ENCODE measurements at regions not wholly inside any gene's neighbourhood (a gene's known extent, or its start where the extent isn't known, plus 50 kb on each side); places are given as distances from the start of the nearest gene placed in this dataset.

DNA sequence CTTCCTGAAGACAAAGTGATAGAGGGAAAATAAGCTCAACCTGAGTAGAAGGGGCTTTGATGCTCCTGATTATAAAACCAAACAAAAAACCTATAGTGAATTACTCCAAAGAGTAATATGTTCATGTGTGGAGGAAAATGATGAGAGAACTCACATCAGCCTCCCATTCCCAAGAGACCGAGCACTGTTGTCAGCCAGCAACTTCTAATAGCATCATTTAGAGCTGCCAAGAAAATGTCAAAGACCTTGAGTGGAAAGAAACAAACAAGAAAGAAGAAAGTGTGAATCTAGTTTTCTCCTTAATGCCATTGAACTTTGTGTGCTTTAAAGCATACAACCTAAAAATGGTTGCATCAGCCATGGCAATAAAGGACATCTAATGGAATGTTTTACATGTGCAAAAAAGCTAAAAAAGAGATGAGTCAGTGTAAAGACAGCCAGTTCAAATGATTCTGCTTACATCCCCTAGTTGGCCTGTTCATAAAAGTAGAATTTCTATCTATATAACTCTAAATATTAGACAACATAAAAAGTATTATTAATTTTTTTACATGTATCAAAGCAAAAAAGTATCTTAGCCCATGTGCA is 1066.2 kb downstream of the TDRD15 start:
- Histone ChIP-seq H3K9me3 (replicated peaks) (no peaks in the 10 kb centered on the region), H3K4me3 (no peak overlapping the region), H3K4me1 (replicated peaks) (no peaks in the 10 kb centered on the region), H3K36me3 (no peaks in the 10 kb centered on the region), H3K27me3 (replicated peaks) (no peaks in the 10 kb centered on the region), H3K27ac (no peak overlapping the region)
- no peak for DNase-seq (ENCODE audit: low read depth in 1 of 2, low spot score in 2 of 2)

DNA sequence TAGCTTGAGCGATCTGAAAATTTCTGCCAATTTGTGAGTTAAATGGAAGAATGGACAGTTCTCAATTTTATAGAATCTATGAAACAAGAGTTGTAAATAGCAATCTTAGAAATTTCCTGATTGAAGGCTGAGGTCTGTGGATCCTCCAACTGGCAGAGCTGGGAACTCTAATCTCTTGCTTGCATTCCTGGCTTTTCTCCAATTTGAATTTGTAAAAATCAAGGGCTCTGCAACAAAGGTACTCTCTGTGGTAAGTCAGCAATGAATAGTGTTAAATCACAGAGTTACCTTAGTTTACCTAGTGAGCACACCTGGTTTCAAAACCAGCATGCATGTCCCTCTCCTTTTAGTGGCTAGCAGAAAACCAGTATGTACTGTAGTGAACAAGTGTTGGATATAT is 1070.5 kb downstream of the TDRD15 start:
- Histone ChIP-seq H3K4me1 (replicated peaks) (no peaks in the 10 kb centered on the region), H3K36me3 (no peaks in the 10 kb centered on the region), H3K27me3 (replicated peaks) (no peaks in the 10 kb centered on the region), H3K9me3 (replicated peaks) (no peaks in the 10 kb centered on the region), H3K27ac (no peak overlapping the region), H3K4me3 (no peak overlapping the region)
- no peak for DNase-seq (ENCODE audit: low read depth in 1 of 2, low spot score in 2 of 2)

DNA sequence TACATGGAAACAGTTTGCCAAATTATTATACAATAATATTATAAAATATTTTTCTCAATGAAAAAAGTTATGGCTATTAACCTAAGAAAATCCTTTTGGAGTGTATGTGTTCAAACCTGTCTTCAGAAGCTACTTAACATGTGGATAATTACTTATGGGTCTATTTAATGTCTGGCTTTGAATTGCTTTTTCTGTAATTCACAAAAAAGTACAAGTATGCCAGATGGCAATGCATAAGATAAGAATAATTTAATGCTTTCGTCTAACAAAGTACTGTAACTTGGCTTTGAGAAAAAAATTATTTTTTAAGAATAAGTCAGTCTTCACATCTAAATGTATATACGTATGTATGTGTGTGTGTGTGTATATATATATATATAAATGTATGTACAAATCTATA is 1073.0 kb downstream of the TDRD15 start:
- Histone ChIP-seq H3K27me3 (replicated peaks) (no peaks in the 10 kb centered on the region), H3K27ac (no peak overlapping the region), H3K36me3 (no peaks in the 10 kb centered on the region), H3K4me3 (no peak overlapping the region), H3K4me1 (replicated peaks) (no peaks in the 10 kb centered on the region), H3K9me3 (replicated peaks) (no peaks in the 10 kb centered on the region)
- no peak for DNase-seq (ENCODE audit: low read depth in 1 of 2, low spot score in 2 of 2)

DNA sequence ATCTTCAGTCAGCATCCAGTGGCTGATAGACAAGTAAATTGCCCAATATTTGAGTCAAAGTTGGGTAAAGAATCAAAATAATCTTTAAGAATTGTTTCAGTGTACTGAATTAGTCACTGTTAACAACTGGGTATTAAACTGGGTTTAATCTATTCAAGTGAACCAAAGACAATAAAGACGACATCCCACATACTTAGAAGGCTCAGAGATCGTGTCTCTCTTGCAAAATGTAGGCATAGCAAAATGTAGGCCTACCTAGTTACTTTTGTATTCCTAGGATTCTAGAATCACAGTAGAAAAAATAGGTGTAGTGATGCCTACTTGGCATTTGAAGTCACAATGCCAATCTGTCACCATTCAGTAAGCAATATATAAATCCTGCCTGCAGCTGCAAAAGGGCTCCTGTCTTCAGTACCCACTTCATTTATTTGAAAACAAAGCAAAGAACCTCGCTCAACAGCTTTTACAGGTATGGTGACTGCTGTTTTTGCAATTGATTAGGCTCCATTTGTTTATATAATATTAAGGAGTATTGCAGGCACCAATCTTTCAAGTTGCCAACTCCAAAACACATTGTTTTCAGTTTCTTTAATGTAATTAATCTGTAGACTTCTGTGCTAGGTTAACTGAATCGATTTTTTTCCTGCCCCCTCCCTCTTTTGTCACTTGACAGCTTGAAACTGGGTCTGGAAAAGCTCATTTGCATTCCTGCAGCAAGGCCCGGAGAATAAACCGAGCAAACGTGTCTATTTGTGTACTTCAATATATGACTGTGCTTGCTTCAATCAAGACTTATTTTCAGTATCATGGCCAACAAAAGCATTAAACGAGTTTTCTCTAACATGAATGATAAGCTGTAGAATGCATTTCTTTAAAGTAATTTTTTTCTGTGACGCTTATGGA is 1074.9 kb downstream of the TDRD15 start:
- H3K4me3 ChIP-seq = no peak overlapping the region
- no peaks in the 10 kb centered on the region for H3K36me3 ChIP-seq
- no peaks in the 10 kb centered on the region for H3K4me1 ChIP-seq (replicated peaks)
- H3K27ac ChIP-seq = no peak overlapping the region
- no peak for DNase-seq (ENCODE audit: low read depth in 1 of 2, low spot score in 2 of 2)
- no peaks in the 10 kb centered on the region for H3K9me3 ChIP-seq (replicated peaks)
- H3K27me3 ChIP-seq (replicated peaks) = no peaks in the 10 kb centered on the region

DNA sequence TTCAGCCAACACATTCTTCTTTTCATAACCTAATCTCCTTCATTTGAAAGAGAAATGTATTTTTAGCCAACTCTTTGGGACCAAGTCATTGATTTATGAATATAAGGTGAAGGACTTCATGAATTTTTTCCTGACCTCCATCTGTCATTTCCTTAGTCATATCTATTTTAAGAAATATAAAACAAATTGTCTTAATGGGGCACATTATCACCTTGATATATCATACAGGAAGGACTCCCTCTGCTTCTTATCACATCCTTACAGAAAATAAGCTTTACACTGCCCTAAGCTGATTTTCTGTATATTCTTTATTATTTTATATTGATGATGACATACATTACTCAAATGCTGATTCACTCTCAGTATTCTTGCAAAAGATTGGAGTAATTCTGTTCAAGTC is 1076.2 kb downstream of the TDRD15 start:
- Histone ChIP-seq H3K36me3 (no peaks in the 10 kb centered on the region), H3K27me3 (replicated peaks) (no peaks in the 10 kb centered on the region)

DNA sequence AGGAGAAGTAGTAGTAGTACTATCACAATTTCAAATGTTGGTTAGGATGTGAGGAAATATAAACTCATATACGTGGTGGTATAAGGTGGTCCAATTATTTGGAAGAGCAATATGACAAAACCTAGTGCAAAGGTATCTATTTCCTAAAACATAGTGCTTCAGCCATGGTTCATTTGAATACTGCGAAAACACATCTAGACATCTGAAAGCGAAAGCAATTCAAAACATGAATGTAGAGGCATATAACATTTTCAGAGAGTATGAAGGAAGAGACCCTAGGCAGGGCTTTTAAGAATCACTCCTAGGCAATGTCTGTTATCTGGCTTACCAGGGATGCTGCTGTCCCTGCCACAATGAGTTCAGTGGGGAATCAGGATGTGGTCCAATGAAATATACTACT is 1085.8 kb downstream of the TDRD15 start:
- no peak overlapping the region for H3K4me3 ChIP-seq
- no peaks in the 10 kb centered on the region for H3K36me3 ChIP-seq
- H3K27ac ChIP-seq = no peak overlapping the region
- no peaks in the 10 kb centered on the region for H3K27me3 ChIP-seq (replicated peaks)
- DNase-seq (ENCODE audit: low read depth in 1 of 2, low spot score in 2 of 2) = no peak
- H3K9me3 ChIP-seq (replicated peaks) = no peaks in the 10 kb centered on the region
- H3K4me1 ChIP-seq (replicated peaks) = no peaks in the 10 kb centered on the region

More for the DNA sequence above, 1076.2 kb downstream of the TDRD15 start:
- Histone ChIP-seq H3K27ac (no peak overlapping the region), H3K4me3 (no peak overlapping the region), H3K4me1 (replicated peaks) (no peaks in the 10 kb centered on the region), H3K9me3 (replicated peaks) (no peaks in the 10 kb centered on the region)
- no peak for DNase-seq (ENCODE audit: low read depth in 1 of 2, low spot score in 2 of 2)

DNA sequence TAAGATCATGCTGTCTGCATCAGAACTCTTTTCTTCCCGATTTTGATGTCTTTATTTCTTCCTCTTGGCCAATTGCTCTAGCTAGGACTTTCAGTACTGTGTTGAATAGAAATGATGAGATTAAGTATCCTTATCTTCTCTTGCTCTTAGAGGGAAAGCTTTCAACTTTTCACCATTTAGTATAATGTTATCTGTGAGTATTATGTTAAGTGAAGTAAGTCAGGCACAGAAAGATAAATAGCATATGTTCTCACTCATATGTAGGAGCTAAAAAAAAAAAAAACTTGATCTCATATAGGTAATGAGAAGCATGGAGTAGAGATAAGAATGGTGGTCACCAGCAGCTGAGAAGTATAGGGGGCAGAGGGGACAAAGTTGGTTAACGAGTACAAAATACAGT is 1089.5 kb downstream of the TDRD15 start:
- Histone ChIP-seq H3K4me1 (replicated peaks) (no peaks in the 10 kb centered on the region), H3K27me3 (replicated peaks) (no peaks in the 10 kb centered on the region), H3K4me3 (no peak overlapping the region), H3K36me3 (no peaks in the 10 kb centered on the region), H3K27ac (no peak overlapping the region), H3K9me3 (replicated peaks) (no peaks in the 10 kb centered on the region)
- no peak for DNase-seq (ENCODE audit: low read depth in 1 of 2, low spot score in 2 of 2)

DNA sequence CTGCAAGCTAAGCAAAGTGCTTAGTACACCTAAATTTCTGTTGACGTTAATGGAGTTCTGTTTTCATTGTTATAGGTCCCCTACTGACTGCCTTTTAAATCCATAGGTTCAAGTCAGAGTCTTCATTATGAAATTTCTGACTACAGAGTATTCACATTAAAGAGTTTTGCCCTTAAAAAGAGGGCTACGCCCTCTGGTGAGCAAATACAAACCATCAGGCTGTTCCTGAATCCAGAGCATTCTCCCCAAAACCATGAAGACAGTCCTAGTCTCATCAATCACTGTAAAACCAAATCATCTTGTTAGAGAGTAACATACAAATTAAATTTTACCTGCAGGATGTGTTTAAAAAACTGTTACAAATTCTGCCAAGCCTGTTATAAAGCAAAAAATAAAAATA is 1091.7 kb downstream of the TDRD15 start:
- Histone ChIP-seq H3K4me3 (no peak overlapping the region), H3K4me1 (replicated peaks) (no peaks in the 10 kb centered on the region), H3K36me3 (no peaks in the 10 kb centered on the region)

DNA sequence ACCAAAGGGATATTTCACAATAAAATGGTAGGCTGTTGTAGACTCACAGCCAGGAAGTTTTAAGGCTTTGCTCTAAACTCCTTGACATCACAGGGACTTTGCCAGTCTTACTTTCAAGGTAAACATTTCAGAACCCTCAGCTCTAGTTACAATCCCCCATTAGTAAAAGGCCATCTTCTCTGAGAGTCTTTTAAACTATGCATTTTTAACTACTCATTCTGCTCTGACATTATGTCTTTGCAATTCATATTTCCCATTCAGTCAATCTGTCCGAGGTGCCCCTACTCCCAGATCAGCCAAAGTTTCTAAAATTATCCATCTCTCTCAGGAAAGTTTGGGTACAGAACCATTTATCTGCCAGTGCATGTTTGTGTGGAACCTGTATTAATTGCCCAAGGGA is 1094.1 kb downstream of the TDRD15 start:
- H3K4me3 ChIP-seq = no peak overlapping the region
- no peaks in the 10 kb centered on the region for H3K9me3 ChIP-seq (replicated peaks)
- no peaks in the 10 kb centered on the region for H3K4me1 ChIP-seq (replicated peaks)
- DNase-seq (ENCODE audit: low read depth in 1 of 2, low spot score in 2 of 2) = no peak
- H3K36me3 ChIP-seq = no peaks in the 10 kb centered on the region
- H3K27ac ChIP-seq = no peak overlapping the region
- H3K27me3 ChIP-seq (replicated peaks) = no peaks in the 10 kb centered on the region

More for the DNA sequence above, 1091.7 kb downstream of the TDRD15 start:
- Histone ChIP-seq H3K9me3 (replicated peaks) (no peaks in the 10 kb centered on the region), H3K27ac (no peak overlapping the region), H3K27me3 (replicated peaks) (no peaks in the 10 kb centered on the region)
- DNase-seq (ENCODE audit: low read depth in 1 of 2, low spot score in 2 of 2) = no peak

DNA sequence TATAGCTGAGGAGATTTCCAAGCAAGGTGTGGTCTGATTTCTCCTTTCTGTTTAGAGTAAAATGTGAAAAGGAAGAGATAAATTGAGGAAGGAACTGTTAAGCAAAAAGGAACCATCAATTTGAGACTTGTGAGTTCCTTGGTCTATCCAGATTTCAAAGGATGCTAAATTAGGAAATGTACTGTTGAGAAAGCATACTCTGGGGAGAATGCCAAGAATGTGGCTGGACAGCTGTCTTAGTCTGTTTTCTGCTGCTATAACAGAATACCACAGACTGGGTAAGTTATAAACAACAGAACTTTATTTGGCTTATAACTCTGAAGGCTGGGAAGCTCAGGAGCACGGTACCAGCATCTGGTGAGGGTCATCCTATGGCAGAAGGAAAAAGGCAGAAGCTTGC is 1097.2 kb downstream of the TDRD15 start:
- H3K4me3 ChIP-seq = no peak overlapping the region
- DNase-seq (ENCODE audit: low read depth in 1 of 2, low spot score in 2 of 2) = no peak
- no peak overlapping the region for H3K27ac ChIP-seq
- no peaks in the 10 kb centered on the region for H3K4me1 ChIP-seq (replicated peaks)
- H3K9me3 ChIP-seq (replicated peaks) = no peaks in the 10 kb centered on the region
- H3K27me3 ChIP-seq (replicated peaks) = no peaks in the 10 kb centered on the region
- H3K36me3 ChIP-seq = no peaks in the 10 kb centered on the region

DNA sequence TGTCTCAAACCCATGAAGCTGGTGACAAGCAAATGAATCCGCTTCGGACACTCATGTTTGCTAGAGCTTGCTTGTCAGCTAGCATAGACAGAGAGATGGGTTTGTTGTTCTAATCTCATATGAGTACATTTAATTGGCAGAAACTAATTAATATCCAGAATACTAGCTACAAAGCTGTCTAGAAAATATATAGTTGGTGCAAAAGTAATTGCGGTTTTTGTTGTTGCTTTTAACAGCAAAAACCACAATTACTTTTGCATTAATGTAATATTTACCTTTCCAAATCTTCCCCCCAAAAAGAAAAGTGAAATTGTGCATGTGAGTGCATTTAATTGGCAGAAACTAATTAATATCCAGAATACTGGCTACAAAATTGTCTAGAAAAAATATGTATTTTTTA is 1115.2 kb downstream of the TDRD15 start:
- H3K27ac ChIP-seq = no peak overlapping the region
- H3K36me3 ChIP-seq = no peaks in the 10 kb centered on the region
- H3K4me3 ChIP-seq = no peak overlapping the region
- H3K4me1 ChIP-seq (replicated peaks) = no peaks in the 10 kb centered on the region
- no peaks in the 10 kb centered on the region for H3K27me3 ChIP-seq (replicated peaks)
- DNase-seq (ENCODE audit: low read depth in 1 of 2, low spot score in 2 of 2) = no peak
- H3K9me3 ChIP-seq (replicated peaks) = no peaks in the 10 kb centered on the region; the same call in 1 of the 2 replicates

DNA sequence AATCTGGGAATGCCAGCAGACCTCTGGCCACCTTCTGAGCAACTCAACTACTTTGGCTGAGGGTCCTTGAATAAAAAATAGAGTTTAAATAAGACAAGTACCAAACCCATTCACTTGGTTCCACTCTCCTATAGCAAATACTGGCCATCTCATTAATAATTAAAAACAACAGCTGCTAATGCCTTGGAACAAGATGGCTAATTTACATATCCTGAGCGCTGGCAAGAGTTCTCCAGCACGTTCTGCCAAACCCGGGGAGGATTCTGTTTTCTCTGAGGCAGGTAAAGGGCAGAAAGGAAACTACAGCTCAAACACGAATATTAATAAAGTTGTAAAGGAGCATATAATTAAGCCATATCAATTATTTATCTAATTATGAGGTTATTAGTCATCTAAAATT is 1123.7 kb downstream of the TDRD15 start:
- DNase-seq (ENCODE audit: low read depth in 1 of 2, low spot score in 2 of 2) = no peak
- no peaks in the 10 kb centered on the region for H3K36me3 ChIP-seq
- no peaks in the 10 kb centered on the region for H3K9me3 ChIP-seq (replicated peaks)
- no peak overlapping the region for H3K27ac ChIP-seq
- no peaks in the 10 kb centered on the region for H3K27me3 ChIP-seq (replicated peaks)
- no peak overlapping the region for H3K4me3 ChIP-seq
- H3K4me1 ChIP-seq (replicated peaks) = no peaks in the 10 kb centered on the region

DNA sequence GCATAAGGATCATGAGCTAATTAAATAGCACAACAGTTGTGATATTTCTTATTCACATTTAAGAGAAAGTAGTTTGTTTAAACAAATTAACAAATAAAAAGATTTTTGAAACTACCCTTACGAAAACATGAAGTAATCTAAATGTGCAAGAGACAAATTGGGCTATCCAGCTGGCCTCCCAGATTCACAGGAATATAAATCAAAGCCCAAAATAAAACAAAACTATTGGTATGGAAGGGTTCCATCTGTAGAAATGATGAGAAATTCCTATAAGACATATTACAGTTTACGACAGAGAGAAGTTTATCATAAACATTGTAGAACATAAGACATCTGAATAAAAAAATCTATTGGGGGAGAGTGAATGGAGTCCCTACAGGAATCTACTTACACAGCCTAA is 1125.1 kb downstream of the TDRD15 start:
- Histone ChIP-seq H3K4me3 (no peak overlapping the region), H3K9me3 (replicated peaks) (no peaks in the 10 kb centered on the region), H3K4me1 (replicated peaks) (no peaks in the 10 kb centered on the region), H3K36me3 (no peaks in the 10 kb centered on the region), H3K27ac (no peak overlapping the region), H3K27me3 (replicated peaks) (no peaks in the 10 kb centered on the region)
- DNase-seq (ENCODE audit: low read depth in 1 of 2, low spot score in 2 of 2) = no peak

DNA sequence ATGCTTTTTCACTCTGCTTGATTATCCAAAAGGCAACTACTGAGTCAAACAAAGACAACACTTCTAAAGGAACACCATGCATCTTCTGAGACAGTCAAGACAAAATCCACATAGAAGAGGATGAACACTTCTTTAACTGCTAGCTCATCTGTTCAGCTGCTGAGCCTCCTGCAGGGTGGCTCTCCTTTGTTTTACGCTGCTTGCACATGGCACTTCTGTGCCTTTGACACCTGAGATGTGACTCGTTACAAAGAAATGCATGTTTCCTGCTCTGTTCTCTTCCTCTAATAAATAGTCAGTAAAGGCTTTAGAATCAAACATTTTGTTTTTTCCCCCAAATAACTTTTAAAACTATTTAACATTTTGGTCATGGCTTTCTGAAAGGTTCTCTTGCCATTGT is 1129.4 kb downstream of the TDRD15 start:
- H3K4me3 ChIP-seq = no peak overlapping the region
- H3K27ac ChIP-seq = no peak overlapping the region
- DNase-seq (ENCODE audit: low read depth in 1 of 2, low spot score in 2 of 2) = no peak
- no peaks in the 10 kb centered on the region for H3K27me3 ChIP-seq (replicated peaks)
- H3K4me1 ChIP-seq (replicated peaks) = no peaks in the 10 kb centered on the region
- no peaks in the 10 kb centered on the region for H3K36me3 ChIP-seq
- H3K9me3 ChIP-seq (replicated peaks) = no peaks in the 10 kb centered on the region

Measured in SJSA1 (cell line).